ENCODE measurements at regions not wholly inside any gene's neighbourhood (a gene's known extent, or its start where the extent isn't known, plus 50 kb on each side); places are given as distances from the start of the nearest gene placed in this dataset.

GRCh38 chr11:32039149-32039548 lies 51.7 kb upstream of the RCN1 start:
- DNase-seq, result no peak

- no peak for DNase-seq
Measured at GRCh38 chr11:32034680-32035079, 56.2 kb upstream of the RCN1 start.

DNA sequence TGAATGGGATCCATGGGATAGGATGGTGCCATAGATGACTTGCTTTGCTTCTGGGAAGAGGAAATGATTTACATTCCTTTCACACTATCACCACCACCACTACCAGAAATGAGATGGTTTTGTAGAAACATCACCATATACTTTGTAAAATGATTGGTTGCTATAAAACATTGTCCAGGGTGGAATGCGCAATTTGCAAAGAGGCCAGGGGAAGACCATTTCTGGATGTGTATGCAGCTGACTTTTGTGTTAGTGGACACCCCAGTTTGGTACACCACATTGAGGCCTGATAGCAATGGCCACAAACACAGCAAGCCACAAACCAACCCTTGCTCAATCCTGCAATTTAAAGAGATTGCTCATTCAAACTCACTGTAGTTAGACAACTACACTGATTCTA lies 56.7 kb upstream of the RCN1 start:
- no peak for DNase-seq

DNA sequence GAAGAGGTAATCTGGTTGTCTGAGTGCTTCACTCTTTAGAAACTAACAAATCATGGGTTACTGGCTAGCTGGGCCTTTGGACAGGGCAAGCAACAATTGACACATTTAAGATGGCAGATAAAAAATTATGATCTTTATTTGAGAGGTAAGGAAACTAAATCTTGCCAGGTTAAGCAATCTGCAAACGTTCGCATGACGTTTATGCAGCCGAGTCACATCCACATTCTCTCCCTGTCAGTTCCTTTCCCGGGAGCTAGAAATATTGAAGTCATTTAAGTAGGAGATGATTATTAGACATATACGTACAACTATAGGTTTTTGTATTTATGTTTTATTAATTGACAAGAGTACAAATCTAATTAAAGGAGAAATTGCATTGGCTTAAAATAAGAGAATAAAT lies 57.4 kb upstream of the RCN1 start:
- DNase-seq, result no peak

GRCh38 chr11:32033067-32033466 lies 57.8 kb upstream of the RCN1 start:
- DNase-seq, result no peak

DNA sequence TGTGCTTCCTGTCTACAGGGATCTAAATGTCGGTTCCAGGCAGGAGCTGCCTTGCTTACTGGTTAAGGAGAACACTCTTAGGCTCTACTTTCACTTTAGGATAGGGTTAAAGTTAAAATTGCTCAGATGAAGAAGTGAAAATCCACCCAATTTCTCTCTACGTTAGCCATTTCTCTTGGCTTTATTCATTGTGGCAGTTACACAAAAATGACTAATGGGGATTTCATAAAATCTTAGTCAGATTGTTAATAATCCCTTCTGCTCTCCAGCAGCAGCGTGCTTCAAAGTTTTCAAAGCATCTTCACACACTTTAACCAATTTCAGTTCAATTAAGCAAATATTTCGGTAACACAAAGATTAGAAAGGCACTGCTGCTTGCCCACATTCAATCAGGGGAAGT lies 58.4 kb upstream of the RCN1 start:
- DNase-seq, result no peak

DNA sequence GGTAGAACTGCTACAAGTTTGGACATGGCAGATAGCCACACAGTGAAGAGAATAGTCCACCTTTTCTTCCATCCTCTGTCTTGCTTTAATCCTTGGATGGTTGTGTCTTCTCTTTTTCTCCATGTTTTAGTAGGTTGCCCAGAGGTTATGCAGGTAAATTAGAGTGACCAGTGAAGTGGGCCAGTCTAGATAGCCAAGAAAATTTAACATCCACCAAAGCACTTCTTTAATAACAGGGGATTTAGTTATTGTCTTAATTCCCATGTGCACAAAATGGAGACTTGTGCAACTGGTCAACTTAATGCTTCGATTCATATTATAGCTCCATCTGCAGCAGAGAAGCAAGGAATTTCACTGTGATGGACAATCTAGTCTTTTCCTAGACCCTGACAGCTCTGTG lies 58.8 kb upstream of the RCN1 start:
- no peak for DNase-seq

DNA sequence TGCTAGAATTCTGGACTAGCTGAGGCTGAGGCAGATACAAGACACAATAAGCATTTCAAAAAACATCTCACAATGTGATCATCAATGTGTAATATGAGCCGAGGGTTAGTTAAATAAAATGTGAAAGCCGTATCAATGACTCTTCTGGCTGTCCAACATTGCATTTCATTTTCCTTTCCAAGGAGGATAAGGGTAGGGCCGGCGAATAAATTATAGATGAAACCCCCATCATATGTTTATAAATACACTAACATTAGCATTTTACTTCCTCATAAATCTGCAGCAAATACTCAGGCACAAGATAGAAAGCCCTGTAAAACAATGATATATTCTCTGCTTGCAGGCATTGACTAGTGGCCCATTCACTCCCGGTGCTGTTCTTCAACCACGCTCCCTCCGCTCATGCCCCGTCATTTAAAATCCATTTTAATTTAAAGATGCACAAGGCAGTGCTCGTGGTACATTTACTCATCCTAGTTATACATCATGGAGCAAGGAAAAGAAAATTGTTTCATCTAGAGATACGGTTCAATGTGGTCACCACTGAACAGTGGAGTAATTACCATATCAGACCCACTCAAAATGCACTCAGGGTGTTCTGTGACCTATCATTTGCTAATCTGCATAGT lies 59.9 kb upstream of the RCN1 start:
- DNase-seq, result no peak

DNA sequence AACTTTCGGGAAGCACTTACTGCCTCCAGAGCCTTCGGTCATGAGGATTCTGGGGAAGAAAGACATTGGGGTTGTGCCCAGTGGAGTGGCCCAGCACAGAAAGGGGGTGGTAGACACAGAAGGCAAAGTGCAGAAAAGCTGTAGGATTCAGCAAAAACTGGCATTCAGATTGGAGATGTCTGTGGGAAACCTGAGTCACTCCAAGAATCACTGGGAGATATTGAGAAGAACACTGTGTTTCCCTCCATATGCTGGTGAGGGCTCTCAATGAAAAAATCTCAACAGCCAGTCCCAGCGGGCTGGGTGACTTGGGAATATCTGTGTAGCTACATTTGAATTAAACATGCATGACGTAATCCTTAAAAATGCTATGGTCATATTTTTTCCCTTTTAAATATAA lies 61.2 kb upstream of the RCN1 start:
- DNase-seq, result no peak

DNA sequence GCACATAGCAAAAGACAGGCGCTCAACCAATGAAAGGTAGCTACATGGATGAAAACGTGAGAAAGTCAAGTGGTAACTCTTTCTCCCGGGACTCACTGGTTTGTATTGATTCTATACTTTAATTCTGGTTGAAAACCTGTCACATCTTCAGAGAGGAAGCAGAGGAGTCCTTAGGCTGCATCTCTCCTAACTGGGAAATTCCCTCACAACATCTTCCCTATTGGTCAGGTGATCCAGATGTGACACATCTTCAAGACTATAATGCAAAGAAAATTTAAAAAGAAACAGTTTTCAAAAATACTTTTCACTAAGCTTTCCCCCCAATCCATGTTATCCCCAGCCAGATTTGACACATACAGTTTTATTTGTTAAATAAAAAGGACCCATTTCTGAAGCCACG lies 62.7 kb upstream of the RCN1 start:
- no peak for DNase-seq

- DNase-seq, result no peak
Measured at GRCh38 chr11:32026766-32027165, 64.1 kb upstream of the RCN1 start.

- DNase-seq, result no peak
Measured at GRCh38 chr11:32024948-32025347, 65.9 kb upstream of the RCN1 start.

DNA sequence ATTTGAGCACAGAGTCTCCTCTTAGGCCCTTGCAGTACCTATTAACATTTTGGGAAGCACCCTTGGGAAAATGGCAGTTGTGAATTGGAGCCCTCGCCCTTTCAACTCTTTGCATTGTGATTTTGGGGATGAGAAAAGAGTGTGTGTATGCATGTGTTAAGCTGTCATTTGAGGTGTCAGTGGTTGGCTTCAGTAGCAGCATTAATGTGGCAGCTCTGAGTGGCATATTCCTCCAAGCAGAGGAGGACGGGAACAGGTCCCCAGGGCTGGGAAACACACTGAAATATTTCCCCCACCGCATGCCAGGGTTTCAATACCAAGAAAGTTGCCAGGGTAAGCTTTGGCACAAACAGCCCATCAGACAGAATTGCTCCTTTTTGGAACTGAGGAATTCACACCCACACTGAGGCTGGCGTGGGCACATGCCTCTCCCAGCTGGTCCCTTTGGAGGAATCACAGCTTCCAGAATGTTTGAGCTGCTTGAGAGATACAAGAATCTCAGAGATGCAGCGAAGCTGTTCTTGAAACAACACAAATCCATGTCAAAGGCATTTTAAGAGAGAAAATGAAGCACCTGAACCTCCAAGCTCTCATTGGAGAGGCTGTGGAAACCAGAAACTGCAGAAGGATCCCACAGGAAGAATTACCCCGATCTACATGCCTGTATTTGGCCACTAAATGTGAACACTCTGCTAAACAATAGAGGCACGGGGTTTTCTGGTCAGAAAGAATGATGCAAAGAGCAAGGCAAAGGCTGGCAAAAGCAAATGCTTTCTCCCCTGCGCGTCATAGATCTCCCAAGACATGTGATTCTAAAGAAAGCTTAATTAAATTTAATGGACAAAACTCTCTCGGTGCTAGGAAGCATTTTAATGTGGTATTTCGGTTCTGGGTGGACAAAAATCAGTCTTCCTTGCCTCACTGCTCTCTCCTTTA lies 67.2 kb upstream of the RCN1 start:
- DNase-seq, result no peak

- DNase-seq, result no peak
Measured at GRCh38 chr11:32018672-32019071, 72.2 kb upstream of the RCN1 start.

DNA sequence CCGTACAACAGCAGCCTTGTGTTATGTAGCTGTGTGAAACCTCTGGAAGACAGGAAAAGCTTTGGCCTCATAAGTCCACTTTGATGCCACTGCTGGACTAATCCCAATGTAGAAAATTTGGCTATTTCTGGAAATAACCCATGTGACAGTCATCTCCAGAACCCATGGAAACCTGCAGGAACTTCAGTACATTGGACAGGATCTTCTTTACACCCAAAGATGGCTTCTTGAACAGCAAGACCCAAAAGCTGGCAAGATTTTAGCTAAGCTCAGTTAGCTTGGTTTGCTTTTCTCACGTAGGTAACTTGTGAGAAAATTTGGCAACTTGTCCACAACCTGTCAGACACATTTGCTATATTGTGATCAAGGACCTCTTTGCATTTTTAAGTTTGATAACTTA lies 74.8 kb upstream of the RCN1 start:
- DNase-seq, result no peak

DNA sequence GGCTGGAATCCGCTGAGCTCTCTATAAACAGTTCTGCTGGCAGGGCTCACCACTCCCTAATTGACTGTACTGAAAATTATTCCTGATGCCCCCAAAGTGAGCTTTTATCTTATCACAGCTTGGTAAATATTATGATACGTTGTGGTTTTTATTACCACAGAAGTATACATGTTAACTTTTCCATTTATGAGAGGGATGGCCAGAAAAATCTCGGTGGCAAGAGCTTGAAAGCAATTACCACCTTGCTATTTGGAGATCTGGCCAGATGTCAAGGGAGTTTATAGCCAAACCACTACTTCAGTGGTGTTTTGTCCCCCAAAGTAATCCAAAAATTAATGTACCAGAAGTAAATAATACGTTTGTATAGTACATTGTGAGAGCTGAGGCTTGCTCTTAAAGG lies 75.4 kb upstream of the RCN1 start:
- DNase-seq, result peak; percentile 22

DNA sequence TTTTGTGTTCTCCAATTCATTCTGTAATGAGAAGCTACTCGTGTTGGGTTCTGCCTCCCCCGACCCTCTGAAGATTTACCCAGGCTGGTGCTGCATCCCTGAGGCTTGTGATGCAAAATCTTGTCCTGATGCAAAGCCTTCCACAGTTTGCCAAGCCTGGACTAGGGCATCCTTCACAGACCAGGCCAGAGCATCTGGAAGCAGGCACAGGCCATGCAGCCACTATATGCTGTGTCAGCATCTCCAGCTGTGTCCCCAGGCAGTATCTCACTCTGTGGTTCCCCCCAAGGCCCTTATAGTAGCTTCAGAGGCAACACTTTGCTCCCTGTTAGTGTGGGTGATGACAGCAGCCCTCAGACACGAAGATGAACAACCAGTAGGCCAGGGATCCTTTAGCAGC lies 77.3 kb upstream of the RCN1 start:
- DNase-seq, result no peak

- DNase-seq, result no peak
Measured at GRCh38 chr11:32012049-32012448, 78.8 kb upstream of the RCN1 start.

GRCh38 chr11:32008880-32009551 lies 81.9 kb upstream of the RCN1 start:
- no peak for DNase-seq

DNA sequence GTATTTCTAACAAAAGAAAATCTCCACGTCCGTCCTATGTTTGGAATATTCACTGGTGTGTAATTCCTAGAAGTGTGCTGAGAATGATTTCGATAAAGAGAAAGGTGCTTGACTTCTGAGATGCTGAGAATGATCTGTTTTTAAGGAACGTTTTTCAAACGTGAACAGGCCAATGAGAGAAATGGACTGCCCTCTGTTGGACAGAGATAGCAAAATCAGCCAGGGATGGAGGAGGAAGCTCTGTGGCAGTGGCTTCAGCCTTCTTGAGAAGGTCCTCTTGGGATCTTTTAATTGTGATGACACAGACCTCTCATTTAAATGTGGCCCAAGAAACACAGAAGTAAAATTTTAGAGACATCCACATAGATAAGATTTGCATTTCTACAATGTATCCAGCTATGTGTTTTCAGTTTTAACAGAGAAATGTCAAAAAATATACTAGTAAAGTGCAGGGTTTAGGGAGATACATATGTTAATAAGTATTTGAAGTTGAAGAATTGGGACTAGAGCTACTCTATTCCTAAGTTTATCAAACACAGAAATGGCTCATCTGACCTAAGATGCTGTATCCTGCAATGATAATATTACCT lies 84.0 kb upstream of the RCN1 start:
- DNase-seq, result no peak

DNA sequence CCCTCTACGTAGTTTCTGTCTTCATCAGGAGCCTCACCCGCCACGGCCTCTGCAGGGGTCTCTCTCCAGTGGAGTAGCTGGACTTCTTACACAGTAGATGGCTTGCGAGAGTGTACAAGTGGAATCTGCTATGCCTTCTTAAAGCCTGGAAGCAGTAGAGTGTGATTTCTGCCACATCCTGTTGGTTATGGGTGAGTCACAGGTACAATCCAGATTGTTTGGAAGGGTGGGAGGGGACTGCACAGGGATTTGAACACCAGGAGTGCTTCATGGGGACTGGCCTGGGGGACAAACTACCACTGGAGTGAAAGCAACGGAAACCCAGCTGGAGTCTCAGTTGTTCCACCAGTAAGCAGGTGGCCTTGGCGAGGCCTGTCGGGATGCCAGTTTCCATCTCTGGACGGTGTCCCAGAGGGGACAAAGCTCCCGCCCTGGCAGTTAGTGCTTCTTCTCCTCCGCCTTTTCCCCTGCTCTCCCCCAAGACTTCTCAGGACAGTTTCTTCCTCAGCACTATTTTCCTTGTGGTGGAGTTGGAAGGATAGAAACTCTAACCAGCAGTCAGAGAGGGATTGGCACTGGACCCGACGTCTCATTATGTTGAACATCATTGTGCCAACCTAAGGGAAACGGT lies 85.0 kb upstream of the RCN1 start:
- DNase-seq, result no peak

GRCh38 chr11:32003335-32003734 lies 87.5 kb upstream of the RCN1 start:
- no peak for DNase-seq

- DNase-seq, result no peak
Measured at GRCh38 chr11:32002311-32002710, 88.6 kb upstream of the RCN1 start.

Data from DMS79 (cell line).